ENCODE measurements at regions not wholly inside any gene's neighbourhood (a gene's known extent, or its start where the extent isn't known, plus 50 kb on each side); places are given as distances from the start of the nearest gene placed in this dataset.

DNA sequence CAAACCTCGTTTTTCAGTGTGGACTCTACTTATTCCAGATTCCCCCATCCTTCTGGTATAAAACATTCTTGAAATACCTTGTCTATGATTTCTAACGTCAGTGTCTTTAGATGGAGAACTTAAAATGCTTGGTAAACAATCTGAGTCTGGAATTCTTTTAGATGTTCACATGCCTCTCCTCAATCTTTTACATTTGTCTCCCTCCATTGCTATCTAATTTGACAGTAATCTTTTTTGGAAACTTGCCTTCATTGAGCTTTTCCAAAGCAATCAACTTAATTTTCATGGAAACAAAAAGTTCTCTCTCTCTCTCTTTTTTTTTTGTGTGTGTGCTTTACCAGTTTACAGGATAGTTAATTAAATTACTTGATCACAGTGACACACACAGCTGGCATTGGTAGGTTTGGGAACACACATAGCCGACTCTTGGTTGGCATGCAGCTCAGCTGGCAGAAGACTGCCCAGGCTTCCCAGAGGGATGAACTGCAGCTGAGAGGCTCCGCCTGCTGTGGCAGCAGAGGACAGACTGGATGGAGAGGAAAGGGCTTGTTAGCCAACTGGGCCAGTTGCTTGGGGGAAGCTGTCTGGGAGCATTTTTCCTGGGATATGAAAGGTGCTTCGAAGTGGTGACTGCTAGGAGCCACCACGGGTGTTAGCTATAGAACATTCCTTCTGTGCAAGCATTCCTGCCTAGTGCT lies 271.3 kb downstream of the ZSWIM6 start:
- Histone ChIP-seq H2AFZ (ENCODE audit: low read depth, low read length) (no peak overlapping the region), H3K4me2 (ENCODE audit: insufficient read depth, low read length) (no peak overlapping the region), H3K4me3 (replicated peaks in 1 of 3; ENCODE audit: insufficient read depth in 1 of 3, low read depth in 1 of 3, low read length in 3 of 3) (no peak overlapping the region), H3K79me2 (ENCODE audit: control insufficient read depth, insufficient read depth, low read length) (no peaks in the 10 kb centered on the region), H3K4me1 (ENCODE audit: control insufficient read depth, extremely low read depth, insufficient read depth, low read length) (no peaks in the 10 kb centered on the region), H3K9me3 (replicated peaks; ENCODE audit: control insufficient read depth, insufficient read depth, low read length) (no peaks in the 10 kb centered on the region), H3K9ac (replicated peaks; ENCODE audit: extremely low read depth, insufficient read depth, low read length) (no peak overlapping the region), H4K20me1 (replicated peaks; ENCODE audit: control insufficient read depth, extremely low read depth, insufficient read depth, low read length) (no peaks in the 10 kb centered on the region), H3K36me3 (ENCODE audit: control insufficient read depth in 2 of 2, extremely low read depth in 1 of 2, insufficient read depth in 2 of 2, low read length in 2 of 2) (no peaks in the 10 kb centered on the region), H3K9me1 (replicated peaks; ENCODE audit: control insufficient read depth, extremely low read depth, insufficient read depth, low read length) (no peaks in the 10 kb centered on the region), H3K27me3 (ENCODE audit: control insufficient read depth in 2 of 2, insufficient read depth in 2 of 2, low read length in 2 of 2) (peaks cover 16 to 18% of the 10 kb centered on the region in 2 experiments), H3K27ac (ENCODE audit: insufficient read depth, low read depth, low read length) (no peak overlapping the region)
- dilution Hi-C loops (cut with MboI; ENCODE audit: extremely low pct_ligation_motif_present, low sequenced_read_pairs): no loop called here
- CTCF ChIA-PET: interaction anchor here (1.1 kb wide), 1 partner anchor 10 kb away, joined by 4 read pairs; no protein-coding TSS in a partner anchor
- POLR2A ChIA-PET: no interaction called here
- no peak for DNase-seq (ENCODE audit: low read depth, low spot score)
- intact Hi-C loops (cut with micrococcal nuclease): no loop called here
- FAIRE-seq: no peak
- TF ChIP-seq GATA2 (IDR thresholded peaks at IDR 0.05; ENCODE audit: insufficient read depth, insufficient read length, low read depth, low read length): no peak
- TF ChIP-seq JUN (IDR thresholded peaks at IDR 0.05; ENCODE audit: borderline replicate concordance, insufficient read depth, insufficient read length, low read depth): no peak
- no peak for TF ChIP-seq MYC (IDR thresholded peaks at IDR 0.05; ENCODE audit: low read depth, low read length)
- TF ChIP-seq, protein P1, sequence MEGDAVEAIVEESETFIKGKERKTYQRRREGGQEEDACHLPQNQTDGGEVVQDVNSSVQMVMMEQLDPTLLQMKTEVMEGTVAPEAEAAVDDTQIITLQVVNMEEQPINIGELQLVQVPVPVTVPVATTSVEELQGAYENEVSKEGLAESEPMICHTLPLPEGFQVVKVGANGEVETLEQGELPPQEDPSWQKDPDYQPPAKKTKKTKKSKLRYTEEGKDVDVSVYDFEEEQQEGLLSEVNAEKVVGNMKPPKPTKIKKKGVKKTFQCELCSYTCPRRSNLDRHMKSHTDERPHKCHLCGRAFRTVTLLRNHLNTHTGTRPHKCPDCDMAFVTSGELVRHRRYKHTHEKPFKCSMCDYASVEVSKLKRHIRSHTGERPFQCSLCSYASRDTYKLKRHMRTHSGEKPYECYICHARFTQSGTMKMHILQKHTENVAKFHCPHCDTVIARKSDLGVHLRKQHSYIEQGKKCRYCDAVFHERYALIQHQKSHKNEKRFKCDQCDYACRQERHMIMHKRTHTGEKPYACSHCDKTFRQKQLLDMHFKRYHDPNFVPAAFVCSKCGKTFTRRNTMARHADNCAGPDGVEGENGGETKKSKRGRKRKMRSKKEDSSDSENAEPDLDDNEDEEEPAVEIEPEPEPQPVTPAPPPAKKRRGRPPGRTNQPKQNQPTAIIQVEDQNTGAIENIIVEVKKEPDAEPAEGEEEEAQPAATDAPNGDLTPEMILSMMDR (IDR thresholded peaks at IDR 0.05; ENCODE audit: extremely low read depth in 1 of 2, insufficient read depth in 1 of 2, low read depth in 1 of 2, low read length in 2 of 2): no peak
- TF ChIP-seq FOS (IDR thresholded peaks at IDR 0.05; ENCODE audit: borderline replicate concordance, insufficient read depth, low read length): no peak
- no peak for TF ChIP-seq EZH2 (IDR thresholded peaks at IDR 0.05; ENCODE audit: borderline replicate concordance, low read depth, low read length, severe bottlenecking)
- TF ChIP-seq, protein P2, sequence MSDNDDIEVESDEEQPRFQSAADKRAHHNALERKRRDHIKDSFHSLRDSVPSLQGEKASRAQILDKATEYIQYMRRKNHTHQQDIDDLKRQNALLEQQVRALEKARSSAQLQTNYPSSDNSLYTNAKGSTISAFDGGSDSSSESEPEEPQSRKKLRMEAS (IDR thresholded peaks at IDR 0.05; ENCODE audit: insufficient read depth, insufficient read length): no peak
- TF ChIP-seq POLR2A (IDR thresholded peaks at IDR 0.05; ENCODE audit: low read depth, low read length): no peak
- TF ChIP-seq POLR2AphosphoS5 (IDR thresholded peaks at IDR 0.05; ENCODE audit: insufficient read depth, low read depth, low read length): no peak
- BruUV-seq (replicated peaks): no TSS peak
